ENCODE measurements at regions not wholly inside any gene's neighbourhood (a gene's known extent, or its start where the extent isn't known, plus 50 kb on each side); places are given as distances from the start of the nearest gene placed in this dataset.

DNA sequence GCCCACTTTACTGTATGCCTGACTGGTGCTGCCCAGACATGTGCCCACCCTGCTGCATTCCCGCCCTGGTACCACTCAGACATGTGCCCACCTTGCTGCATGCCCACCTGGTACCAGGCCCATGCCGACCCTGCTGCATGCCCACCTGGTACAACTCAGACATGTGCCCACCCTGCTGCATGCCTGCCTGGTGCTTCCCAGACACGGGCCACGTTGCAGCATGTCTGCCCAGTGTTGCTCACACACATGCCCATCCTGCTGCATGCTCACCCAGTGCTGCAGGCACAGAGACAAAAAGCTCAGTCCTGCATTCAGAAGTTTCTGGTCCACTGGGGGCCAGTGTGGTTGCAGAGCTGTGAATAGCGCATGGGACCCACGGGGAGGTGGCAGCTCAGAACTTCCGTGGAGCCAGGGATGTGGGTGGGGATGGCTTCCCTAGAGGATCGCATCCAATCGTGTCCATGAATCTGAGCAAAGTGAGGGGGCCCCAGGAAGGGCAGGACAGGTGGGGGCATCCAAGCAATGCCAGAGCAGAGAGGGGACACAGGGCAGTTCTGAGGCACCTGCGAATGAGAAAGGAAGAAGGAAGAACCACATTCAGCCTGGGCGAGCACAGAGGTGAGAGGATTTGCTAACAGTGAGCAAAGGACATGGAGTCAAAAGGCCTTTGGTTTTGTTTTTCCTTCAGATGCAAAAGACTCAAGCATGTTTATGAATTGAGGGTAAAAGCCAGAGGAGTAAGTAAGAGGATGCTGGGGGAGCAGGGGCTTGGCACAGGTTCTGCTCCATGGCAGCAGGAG lies 175.9 kb upstream of the C14orf180 start:
- POLR2A ChIA-PET, result no interaction called here
- peaks cover 0 to 14% of the 10 kb centered on the region in 2 experiments; a peak in 1 of 4 replicates for H3K4me1 ChIP-seq (ENCODE audit: control insufficient read depth in 1 of 2, insufficient read depth in 2 of 2, low read depth in 1 of 2, low read length in 1 of 2)
- DNase-seq, result no peak
- H2AFZ ChIP-seq (ENCODE audit: low read depth), result no peak overlapping the region
- no peak for TF ChIP-seq TEAD4 (IDR thresholded peaks at IDR 0.05; ENCODE audit: borderline replicate concordance, insufficient read depth)
- TF ChIP-seq JUND (IDR thresholded peaks at IDR 0.05), result no peak
- TF ChIP-seq, protein P1, sequence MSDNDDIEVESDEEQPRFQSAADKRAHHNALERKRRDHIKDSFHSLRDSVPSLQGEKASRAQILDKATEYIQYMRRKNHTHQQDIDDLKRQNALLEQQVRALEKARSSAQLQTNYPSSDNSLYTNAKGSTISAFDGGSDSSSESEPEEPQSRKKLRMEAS (IDR thresholded peaks at IDR 0.05; ENCODE audit: low read depth), result no peak
- no peak for TF ChIP-seq RAD21 (IDR thresholded peaks at IDR 0.05; ENCODE audit: low read length)
- no peak for TF ChIP-seq GATA2 (CRISPR knock-in tag; IDR thresholded peaks at IDR 0.05)
- TF ChIP-seq, protein P2, sequence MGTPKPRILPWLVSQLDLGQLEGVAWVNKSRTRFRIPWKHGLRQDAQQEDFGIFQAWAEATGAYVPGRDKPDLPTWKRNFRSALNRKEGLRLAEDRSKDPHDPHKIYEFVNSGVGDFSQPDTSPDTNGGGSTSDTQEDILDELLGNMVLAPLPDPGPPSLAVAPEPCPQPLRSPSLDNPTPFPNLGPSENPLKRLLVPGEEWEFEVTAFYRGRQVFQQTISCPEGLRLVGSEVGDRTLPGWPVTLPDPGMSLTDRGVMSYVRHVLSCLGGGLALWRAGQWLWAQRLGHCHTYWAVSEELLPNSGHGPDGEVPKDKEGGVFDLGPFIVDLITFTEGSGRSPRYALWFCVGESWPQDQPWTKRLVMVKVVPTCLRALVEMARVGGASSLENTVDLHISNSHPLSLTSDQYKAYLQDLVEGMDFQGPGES (IDR thresholded peaks at IDR 0.05; ENCODE audit: low read depth, low read length), result no peak
- no peak for TF ChIP-seq CHD2 (IDR thresholded peaks at IDR 0.05; ENCODE audit: low read length, partially characterized antibody)
- TF ChIP-seq YY1 (IDR thresholded peaks at IDR 0.05; ENCODE audit: low read depth), result no peak
- no peak for TF ChIP-seq SMC3 (IDR thresholded peaks at IDR 0.05; ENCODE audit: low read depth, low read length)
- TF ChIP-seq ELF1 (IDR thresholded peaks at IDR 0.05), result no peak
- TF ChIP-seq, protein P3, sequence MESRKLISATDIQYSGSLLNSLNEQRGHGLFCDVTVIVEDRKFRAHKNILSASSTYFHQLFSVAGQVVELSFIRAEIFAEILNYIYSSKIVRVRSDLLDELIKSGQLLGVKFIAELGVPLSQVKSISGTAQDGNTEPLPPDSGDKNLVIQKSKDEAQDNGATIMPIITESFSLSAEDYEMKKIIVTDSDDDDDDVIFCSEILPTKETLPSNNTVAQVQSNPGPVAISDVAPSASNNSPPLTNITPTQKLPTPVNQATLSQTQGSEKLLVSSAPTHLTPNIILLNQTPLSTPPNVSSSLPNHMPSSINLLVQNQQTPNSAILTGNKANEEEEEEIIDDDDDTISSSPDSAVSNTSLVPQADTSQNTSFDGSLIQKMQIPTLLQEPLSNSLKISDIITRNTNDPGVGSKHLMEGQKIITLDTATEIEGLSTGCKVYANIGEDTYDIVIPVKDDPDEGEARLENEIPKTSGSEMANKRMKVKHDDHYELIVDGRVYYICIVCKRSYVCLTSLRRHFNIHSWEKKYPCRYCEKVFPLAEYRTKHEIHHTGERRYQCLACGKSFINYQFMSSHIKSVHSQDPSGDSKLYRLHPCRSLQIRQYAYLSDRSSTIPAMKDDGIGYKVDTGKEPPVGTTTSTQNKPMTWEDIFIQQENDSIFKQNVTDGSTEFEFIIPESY (IDR thresholded peaks at IDR 0.05; ENCODE audit: borderline replicate concordance, low read depth), result no peak
- no peak for TF ChIP-seq EP300 (IDR thresholded peaks at IDR 0.05; ENCODE audit: borderline replicate concordance in 1 of 2, low read depth in 1 of 2, low read length in 1 of 2)
- TF ChIP-seq TCF12 (IDR thresholded peaks at IDR 0.05), result no peak
- TF ChIP-seq, protein P4, sequence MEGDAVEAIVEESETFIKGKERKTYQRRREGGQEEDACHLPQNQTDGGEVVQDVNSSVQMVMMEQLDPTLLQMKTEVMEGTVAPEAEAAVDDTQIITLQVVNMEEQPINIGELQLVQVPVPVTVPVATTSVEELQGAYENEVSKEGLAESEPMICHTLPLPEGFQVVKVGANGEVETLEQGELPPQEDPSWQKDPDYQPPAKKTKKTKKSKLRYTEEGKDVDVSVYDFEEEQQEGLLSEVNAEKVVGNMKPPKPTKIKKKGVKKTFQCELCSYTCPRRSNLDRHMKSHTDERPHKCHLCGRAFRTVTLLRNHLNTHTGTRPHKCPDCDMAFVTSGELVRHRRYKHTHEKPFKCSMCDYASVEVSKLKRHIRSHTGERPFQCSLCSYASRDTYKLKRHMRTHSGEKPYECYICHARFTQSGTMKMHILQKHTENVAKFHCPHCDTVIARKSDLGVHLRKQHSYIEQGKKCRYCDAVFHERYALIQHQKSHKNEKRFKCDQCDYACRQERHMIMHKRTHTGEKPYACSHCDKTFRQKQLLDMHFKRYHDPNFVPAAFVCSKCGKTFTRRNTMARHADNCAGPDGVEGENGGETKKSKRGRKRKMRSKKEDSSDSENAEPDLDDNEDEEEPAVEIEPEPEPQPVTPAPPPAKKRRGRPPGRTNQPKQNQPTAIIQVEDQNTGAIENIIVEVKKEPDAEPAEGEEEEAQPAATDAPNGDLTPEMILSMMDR (IDR thresholded peaks at IDR 0.05), result no peak
- TF ChIP-seq SIN3A (IDR thresholded peaks at IDR 0.05; ENCODE audit: borderline replicate concordance, low read depth, low read length), result no peak
- TF ChIP-seq GABPA (IDR thresholded peaks at IDR 0.05; ENCODE audit: low read depth), result no peak
- TF ChIP-seq, protein P5, sequence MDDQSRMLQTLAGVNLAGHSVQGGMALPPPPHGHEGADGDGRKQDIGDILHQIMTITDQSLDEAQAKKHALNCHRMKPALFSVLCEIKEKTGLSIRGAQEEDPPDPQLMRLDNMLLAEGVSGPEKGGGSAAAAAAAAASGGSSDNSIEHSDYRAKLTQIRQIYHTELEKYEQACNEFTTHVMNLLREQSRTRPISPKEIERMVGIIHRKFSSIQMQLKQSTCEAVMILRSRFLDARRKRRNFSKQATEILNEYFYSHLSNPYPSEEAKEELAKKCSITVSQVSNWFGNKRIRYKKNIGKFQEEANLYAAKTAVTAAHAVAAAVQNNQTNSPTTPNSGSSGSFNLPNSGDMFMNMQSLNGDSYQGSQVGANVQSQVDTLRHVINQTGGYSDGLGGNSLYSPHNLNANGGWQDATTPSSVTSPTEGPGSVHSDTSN (IDR thresholded peaks at IDR 0.05), result no peak
- TF ChIP-seq EZH2phosphoT487 (IDR thresholded peaks at IDR 0.05; ENCODE audit: borderline replicate concordance, low read depth), result no peak
- no peak overlapping the region for H3K4me2 ChIP-seq
- H3K27ac ChIP-seq (ENCODE audit: low read depth in 2 of 2, low read length in 1 of 2), result no peak overlapping the region
- no peaks in the 10 kb centered on the region for H3K9me2 ChIP-seq
- WGBS (ENCODE audit: low lambda C conversion rate), result 51% methylated on average over 9 of the region's 11 CpGs
- no peaks in the 10 kb centered on the region for H3K27me3 ChIP-seq (ENCODE audit: insufficient read depth)
- H3K9me3 ChIP-seq, result no peaks in the 10 kb centered on the region
- H3K9ac ChIP-seq, result no peak overlapping the region
- CTCF ChIA-PET, result interaction anchor here (1.6 kb wide), 1 partner anchor 24 kb away, joined by 3 read pairs; no protein-coding TSS in a partner anchor
- no peaks in the 10 kb centered on the region for H4K20me1 ChIP-seq (ENCODE audit: insufficient read depth)
- no peaks in the 10 kb centered on the region for H3K36me3 ChIP-seq (replicated peaks in 1 of 2; ENCODE audit: control insufficient read depth in 1 of 2, insufficient read depth in 2 of 2, low read length in 1 of 2)
- H3K79me2 ChIP-seq (ENCODE audit: insufficient read depth), result no peaks in the 10 kb centered on the region
- no peak overlapping the region for H3K4me3 ChIP-seq (ENCODE audit: low read depth in 2 of 2, low read length in 1 of 2)
- no peaks in the 10 kb centered on the region for H3F3A ChIP-seq (replicated peaks; ENCODE audit: insufficient read depth)

Data from SK-N-SH (cell line).